ENCODE measurements at regions not wholly inside any gene's neighbourhood (a gene's known extent, or its start where the extent isn't known, plus 50 kb on each side); places are given as distances from the start of the nearest gene placed in this dataset.

- no peak for TF ChIP-seq POLR2A (IDR thresholded peaks at IDR 0.05)
- TF ChIP-seq CTCF (IDR thresholded peaks at IDR 0.05 in 4 of 5, conservative IDR thresholded peaks at IDR 0.05 in 1 of 5) = no peak
These were observed 595.0 kb upstream of the ZNF608 start for GRCh38 chr5:125341436-125341835.

All from gastrocnemius medialis (tissue), 4 donors.